ENCODE measurements at regions not wholly inside any gene's neighbourhood (a gene's known extent, or its start where the extent isn't known, plus 50 kb on each side); places are given as distances from the start of the nearest gene placed in this dataset.

DNA sequence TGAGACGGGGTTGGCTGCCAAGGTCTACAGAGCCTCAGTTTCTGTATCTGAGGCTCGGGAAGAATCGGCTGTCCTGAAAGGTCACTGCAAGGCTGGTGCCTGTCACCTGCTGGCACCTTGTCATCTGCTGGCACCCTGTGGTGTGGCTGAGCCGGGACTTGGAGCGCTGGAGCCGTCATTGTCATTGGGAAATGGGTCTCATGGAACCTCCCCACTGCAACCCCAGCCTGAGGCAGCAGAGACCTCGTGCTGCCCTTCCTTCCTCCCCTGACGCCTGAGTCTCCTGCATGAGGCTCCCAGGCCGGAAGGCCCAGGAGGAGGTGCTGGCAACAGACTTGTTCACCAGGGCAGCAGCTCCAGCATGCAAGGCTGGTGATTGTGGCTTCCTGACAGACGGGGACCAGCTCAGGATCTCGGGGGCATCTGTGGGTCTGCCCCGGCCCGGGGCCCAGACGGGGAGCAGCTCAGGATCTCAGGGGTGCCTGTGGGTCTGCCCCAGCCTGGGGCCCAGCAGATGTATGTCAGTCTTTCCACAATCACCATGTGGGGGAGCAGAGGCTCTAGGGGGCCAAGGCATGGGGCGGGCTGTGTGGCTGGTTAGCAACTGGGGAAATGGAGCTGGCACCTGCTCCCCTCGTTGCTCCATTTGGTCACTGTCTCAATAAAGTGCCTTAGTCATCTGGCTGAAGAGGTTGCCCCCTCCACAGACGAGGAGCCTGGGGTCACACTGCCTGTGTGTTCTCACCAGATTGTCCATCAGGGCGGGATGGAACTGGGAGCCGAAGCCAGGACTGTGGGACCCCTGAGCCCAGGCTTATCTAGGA, 668.7 kb downstream of the BRD1 start:
- DNase-seq, result no peak

DNA sequence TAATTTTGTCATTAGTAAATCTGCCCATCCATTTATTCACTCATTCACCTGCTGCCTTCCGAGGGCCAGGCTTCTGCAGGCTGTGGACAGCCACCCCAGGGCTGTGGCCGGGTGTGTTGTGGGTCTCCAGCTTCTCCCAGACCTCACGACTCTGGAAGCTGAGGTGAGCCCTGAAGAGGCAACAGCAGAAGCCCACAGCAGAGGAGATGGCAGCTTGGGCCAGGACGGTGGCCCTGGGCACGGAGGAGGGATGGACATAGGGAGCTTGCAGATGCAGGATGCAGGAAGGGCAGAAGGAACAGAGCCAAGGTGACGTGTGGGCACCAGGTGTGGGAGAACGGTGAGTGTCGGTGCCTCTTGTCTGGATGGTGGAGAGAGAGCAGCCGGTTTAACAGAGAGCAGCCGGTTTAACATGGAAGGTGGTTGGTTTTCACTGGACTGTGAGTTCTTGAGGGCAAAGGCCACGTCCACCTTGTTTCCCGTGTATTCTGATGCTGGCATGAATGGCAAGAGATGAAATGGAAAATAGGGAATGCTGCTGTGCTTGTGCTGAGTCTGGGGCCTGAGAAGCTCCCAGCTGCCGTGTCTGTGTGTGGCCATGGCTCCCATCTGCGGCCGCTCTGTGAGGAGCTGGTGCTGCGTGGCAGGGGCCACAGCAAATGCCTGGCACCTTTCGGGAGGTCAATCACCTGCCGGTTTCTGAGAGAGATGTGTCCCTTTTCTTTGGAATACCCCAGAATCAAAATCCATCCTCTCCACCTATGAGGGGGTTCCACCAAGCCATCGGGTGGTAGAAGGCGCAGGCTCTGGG, 669.9 kb downstream of the BRD1 start:
- no peak for DNase-seq

DNA sequence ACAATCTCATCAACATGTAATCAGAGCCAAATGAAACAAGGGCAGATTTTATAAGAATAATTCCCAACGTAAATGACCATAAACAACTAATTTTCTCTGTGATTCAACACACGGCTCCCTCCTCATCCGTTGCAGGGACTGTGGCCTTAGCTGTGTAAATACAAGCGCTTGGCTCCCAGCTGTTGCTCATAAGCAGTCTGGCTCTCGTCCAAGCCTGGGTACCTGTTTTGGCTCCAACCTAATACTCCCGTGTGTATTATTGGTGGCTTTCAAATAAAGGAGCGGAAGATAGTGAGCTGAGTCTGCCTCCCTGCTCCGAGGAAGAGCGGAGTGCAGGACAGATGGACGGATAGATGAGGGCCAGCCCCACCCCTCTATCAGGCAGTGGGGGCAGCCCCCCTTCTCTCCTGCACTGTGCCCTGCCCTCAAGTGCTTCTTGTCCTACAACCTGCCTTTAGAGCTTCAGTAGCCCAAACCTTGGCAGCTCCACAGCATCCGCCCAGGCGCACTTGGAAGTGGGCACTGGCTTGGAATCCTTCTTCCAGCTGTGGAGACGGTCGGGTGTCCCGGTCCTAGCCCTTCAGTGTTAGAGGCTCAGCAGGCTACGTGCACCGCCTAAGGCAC, 670.9 kb downstream of the BRD1 start:
- no peak for DNase-seq

DNA sequence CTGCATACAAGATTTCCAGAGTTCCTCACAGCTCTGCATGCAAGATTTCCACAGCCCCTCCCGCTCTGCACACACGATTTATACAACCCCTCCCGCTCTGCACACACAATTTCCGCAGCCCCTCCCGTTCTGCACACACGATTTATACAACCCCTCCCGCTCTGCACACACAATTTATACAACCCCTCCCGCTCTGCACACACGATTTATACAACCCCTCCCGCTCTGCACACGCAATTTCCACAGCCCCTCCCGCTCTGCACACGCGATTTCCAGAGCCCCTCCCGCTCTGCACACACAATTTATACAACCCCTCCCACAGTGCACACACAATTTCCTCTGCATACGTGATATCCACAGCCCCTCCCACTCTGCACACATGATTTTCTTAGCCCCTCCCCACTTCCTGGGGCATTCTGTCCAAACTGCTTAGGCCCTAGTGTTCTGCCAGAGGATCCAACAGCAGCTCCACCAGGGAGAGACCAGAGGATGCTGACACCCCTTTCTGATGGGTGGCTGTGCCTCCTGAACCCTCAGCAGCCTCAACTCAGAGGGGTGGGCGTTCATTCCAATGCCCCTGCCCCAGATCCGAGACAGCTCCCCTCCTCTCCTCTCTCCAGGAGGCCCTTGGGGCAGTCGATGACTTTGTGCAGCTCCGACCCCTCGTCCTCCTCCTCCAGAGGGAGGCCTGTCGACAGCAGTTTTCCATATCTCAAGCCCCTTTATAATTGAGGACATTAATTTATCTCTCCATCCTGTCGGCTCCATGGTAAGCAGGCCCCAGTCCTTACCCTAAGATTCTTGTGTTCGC, 671.7 kb downstream of the BRD1 start:
- no peak for DNase-seq

DNA sequence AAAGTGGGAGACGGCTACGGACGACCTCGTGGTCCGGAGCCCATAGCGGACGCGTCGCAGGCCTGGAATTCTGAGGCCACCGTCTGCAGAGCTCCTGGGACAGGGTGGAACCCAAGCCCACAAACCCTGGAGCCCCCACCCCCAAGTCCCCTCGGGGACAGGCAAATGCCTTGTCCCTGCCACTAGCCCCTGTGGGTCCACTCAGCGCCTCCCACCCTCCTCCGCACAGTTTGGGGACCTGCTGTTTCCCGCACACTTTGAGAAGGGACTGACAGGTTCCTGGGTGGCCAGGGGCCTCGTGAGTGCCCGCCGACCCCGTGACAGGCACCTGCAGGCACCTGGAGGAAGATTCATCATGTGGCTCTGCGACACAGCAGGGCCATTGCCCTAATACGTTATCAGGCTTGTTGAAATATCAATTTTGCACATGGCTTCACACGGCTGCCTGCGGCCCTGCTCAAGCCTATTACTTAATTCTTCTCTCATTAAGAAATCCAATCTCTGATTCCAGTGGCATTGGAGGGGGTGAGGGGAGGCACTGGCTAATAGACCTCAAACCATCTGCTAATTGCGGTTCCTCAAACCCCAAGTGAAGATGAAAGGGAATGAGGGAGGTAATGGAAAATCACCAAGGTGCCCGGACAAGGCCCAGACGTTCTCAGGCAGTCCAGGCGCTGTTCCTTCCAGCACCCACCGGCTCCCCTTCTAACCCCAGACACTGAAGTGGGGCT, 672.5 kb downstream of the BRD1 start:
- no peak for DNase-seq

DNA sequence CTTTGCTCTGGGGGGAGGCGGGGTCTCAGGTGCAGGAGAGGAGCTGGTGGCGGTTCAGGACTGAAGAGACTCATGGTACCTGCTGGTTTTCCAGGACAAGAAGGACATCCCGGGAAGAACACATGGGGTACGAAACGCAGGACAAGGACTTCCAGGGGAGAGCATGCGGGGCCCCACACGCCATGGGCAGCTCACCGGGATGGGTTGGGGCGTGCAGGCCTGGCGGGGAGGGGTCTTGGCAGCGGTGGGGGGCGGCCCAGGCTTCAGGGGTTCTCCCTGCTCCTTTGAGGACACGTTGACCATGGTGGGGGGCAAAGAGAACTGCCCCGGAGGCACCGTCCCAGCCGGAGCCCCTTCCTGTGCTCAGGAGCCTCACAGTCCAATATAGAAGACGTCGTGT, 673.2 kb downstream of the BRD1 start:
- DNase-seq, result no peak

DNA sequence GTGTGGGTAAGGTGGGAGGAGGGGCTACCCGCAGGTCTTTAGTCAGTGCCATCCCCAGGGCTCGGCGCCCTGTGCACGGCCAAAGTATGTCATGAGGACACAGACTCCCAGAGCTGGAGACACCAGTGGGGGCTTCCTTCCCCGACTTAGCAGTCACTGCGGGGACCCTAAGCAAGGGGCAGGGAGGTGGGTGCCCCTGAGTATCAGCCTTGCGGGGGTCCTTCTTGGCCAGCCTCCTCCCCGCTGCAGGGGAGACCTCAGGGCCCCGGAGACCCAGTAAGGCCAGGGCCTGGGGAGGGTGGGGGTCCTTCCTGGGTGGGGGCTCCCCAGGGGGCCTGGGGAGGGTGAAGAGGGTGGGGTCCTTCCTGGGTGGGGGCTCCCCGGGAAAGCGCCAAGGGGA, 673.8 kb downstream of the BRD1 start:
- no peak for DNase-seq

DNA sequence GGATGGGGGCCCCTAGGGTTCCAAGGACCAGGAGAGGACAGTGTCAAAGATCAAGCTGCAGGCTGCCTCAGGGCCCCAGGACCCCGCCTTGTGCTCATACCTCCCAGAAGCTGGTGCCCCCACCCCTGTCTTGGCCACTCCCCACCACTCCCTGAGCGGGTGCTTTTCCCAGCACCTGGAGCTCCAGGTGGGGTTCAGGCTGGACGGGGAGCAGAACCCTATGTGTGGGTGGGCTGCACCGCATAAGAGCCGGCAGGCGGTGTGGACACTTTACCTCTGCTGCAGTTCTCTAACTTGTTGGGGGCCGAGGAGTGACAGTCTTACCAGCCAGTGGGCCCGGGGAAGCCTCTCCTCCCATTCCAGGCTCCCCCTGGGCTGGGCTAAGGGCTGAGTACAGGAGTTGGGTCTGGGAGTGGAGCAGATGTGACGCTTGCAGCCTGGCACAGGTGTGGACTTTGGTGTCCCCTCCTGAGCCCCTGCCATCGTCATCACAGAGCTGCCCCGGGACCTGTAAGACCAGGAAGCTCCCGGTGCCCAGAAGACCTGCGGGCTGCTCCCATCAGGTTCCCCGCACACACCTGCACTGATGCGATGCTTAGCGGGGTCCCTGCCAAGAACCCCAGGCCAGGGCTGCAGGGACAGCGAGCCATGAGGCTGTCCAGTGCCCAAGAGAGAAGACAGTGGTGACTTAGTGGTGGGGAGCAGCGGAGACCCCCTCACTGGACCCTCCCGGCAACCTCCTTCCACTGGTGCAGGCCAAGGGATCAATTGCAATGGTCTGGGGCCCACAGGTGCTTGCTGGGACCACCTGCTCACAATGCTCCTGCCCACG, 674.5 kb downstream of the BRD1 start:
- DNase-seq, result no peak

DNA sequence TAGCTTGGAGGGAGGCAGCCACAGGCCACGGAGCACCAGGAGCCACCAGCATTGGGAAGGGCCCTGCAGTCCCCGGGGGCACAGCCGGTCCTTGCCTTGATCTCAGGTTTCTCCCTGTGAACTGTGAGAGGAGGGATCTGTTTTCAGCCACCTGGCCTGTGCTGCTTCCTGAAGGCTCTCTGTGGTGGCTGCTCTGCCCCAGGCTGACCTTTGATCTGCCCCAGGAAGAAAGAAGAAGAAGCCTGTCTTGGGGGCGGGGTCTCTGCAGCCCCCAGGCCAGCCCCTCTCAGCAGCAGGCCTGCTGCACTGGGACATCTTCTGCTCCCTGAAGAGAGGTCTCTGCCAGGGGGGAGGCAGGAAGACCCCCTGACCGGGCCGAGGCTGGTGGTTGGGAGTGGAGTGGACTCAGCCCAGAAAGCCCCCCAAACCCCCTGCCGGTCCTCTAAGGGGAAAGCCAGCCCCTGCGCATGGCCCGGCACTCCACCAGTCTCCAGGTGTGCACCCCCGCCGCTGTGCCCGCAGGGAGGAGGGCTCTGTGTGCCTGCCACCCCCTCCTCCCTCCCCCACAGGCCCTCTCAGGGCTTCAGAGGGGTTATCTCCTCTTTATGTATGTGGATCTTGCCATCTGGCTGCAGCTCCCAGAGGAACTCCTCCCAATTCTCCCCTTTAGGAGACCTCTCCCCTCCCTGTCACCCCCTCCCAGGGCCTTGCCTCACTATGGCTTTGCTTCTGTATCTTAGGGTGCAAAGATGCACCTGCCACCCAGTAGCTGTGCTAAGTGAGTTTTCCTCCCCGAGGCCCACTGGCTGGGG, 675.3 kb downstream of the BRD1 start:
- no peak for DNase-seq

DNA sequence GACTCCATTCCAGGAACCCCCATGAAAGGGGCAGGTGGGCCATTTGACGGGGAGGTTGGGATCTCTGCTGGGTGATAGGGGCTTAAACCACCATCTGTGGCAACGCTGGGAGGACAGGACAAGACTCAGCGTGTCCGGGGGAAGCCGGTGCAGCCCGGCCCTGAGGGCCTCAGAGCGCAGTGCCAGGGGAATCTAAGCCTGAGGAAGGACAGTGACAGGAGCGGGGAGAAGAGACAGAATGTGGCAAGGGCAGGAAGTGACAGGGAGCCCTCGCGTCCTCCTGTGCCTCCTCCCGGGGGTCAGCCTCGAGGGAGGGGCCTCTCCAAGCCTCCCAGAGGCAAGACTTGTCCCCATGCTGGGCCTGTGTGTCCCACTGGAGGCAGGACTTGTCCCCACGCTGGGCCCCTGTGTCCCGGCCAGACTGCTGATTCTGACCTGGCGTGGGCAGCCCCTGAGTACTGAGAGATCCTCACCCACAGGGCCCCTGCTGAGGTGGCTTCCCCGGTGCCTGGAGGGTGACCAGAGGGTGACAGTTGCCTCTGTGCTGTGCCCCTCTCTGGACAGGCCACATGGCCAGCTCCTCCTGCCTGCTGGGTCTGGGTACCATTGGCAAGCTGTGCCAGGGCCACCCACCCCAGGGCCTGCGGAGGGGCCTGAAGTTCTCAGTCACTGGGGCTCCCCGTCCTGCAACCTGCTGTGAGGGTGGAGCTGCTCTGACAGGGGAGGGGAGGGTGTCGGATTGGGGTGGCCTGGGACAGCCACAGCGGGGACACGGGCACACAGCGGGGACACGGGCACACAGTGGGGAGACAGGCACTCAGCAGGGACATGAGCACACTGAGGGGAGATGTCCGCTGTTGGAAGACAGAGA, 676.2 kb downstream of the BRD1 start:
- no peak for DNase-seq

DNA sequence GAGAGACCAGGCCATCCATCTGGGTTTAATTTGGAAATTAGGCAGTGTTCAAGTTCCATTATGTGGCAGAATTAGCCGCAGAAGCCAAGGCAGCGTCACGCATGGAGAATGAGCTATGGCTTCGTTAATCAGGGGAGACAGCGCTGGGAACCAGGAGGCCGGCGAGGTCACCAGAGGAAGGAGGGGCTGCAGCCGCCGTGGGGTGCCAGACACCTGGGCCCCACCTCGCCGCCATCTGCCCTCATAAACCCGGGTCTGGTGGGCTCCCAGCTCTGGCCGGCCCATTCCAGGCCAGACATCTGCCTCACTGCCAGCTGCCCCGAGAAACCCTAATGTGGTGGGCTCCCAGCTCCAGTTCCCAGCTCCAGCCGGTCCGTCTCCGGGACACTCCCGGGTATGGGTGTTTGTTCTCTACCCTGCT, 676.9 kb downstream of the BRD1 start:
- DNase-seq, result no peak

DNA sequence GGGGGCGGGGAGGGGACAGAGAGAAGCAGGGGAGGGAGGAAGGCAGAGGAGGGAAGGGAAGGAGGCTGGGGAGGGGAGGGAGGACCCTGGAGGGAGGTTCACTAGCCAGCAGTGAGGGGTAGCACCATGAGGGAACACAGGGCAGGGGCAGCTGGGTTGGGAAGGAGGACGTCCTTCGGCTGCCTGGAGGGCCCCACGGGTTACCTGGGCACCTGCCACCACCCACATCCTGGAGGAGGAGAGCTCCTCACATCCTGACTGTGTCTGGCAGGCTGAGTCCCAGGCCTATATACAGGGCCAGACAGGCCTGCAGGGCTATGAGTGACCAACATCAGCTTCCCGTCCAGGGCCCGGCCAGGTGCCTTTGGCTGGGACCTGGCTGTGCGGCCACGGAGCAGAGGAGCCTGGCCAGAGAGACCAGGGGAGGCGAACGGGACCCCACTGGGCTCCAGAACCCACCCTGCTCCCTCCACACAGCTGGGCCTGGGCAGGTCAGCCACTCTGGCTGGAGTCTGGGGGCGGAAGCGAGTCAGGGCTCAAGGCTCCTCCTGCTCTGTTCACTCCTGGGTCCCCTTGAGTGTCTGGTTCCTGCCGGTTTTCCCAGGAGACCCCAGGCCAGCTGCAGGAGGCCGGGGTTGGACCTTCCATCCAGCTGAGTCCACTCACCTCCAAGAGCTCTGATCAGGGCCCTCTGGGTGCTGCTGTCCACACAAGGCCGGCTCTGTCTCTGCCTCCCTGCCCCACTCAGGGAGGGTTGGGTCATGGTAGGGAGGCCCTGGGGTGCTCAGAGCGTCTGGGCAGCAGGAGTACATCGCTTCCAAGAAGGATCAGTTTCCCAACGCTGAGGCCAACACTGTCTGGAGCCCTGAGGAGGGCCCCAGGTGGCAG, 677.7 kb downstream of the BRD1 start:
- DNase-seq, result no peak

DNA sequence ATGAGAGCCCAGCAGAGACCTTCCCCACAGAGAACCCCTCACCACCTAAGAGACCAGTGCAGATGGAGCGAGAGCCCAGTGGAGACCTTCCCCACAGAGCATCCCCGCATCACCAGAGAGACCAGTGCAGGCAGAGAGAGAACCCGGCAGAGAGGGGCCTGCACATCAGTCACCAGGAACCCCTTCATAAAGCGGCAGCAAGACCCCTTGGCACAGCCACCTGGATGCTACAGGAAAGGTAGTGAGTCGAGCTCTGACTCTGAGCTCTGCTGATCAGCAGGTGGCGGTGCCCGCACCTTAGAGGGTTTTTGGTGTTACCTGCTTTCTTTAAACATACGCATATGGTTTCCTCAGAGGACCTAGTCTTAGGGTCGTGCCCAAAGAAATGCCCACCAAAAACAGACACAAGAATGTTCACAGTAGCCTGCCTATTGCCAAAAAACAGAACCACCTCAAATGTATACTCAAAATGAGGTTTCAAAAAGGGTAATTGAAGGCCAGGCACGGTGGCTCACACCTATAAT, 678.7 kb downstream of the BRD1 start:
- DNase-seq, result no peak

DNA sequence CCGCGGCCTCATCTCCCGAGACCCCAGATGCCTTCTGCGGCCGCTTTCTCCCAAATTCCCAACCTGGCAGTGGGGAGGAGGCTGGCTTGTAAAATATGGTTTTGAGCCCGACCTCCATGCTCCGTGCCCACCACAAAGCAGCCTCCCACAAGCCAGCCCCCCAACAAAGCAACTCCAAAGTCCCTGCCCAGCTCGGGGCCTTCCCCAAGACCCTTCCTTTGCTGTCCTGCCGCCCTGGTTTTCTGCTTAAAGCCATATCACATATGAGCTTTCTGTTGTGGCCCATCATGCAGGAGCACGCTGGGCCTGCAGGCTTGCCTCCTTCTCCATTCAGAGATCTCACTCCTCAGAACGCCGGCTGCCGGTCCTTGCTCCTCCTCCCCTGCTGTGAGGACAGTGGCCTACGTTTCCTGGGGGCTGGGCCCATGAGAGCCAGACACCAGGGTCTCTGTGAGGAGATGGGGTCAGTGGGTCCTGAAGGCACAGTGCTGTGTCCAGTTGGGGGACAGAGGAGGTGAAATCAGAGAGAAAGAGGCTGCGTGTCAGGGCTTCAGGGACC, 680.0 kb downstream of the BRD1 start:
- DNase-seq, result no peak

DNA sequence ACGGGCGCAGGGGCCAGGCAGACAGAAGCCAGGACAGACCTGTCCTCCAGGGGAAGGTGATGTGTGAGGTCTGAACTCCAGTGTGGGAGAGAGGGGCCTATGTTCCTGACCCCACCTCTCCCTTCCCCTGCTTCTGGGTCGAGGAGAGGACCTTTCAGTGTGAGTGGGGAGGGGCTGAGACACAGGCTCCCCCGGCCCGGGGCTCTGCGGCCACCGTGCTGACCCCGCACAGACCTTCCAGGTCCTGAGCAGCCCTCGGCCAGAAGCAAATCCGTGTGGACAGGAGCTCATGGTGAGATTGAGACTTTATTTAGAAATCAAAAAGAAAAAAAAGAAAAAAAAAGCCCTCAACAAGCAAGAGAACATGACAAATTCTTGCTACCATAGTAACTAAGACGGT, 680.5 kb downstream of the BRD1 start:
- DNase-seq, result no peak

DNA sequence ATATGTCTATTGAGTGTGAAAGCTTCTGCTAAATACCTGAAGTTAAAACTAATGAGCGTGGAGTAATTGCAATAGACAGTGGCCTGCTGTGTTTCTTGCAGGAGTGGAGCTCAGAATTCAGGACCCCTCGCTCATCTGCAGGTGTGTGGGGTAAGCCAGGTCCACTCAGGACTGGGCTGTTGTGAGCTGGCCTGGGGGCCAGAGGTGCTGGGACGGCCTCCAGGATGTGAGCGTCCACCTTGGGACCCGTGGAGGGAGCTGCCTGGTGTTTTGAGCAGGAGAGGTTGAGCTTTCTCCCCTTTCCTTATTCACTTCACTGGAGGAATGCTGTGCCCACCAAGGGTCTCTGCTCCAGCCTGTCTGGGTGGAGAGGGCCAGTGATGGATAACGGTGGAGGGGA, 681.2 kb downstream of the BRD1 start:
- no peak for DNase-seq

DNA sequence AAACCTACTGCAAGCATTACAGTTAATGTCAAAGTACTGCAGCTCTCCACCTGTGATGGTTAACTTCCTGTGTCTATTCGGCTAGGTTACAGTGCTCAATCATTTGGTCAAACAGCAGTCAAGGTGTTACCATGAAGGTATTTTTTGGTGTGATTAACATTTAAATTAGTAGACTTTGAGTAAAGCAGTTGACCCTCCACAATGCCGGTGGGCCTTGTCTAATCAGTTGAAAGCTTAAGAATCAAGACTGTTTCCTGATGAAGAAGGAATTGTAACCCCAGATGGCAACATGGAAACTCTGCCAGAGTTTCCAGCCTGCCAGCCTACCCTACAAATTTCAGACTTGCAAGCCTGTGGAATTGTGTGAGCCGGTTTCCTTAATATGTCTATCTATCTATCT, 683.9 kb downstream of the BRD1 start:
- DNase-seq, result no peak

DNA sequence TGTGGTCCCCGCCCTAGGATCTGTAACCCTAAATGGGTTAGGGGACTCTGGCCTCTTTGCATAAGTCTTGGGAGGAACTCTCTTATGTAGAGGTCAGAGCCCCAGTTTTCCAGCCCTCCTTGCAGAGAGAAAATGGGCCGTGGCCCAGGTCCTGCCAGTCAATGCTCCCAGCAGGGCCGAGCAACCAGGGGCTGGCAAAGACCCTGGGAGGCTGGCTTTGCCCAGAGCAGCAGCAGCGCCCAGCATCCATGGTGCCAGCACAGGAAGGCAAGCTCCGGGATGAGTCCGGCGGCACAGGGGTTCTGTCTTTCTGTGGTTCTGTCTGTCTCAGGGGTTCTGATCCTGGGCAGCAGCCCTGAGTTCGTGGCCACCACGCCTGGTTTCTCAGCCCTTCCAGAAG, 684.8 kb downstream of the BRD1 start:
- no peak for DNase-seq
